Trophoblast cell (in vitro differentiated cells and primary cell): ENCODE measurements at regions not wholly inside any gene's neighbourhood (a gene's known extent, or its start where the extent isn't known, plus 50 kb on each side); places are given as distances from the start of the nearest gene placed in this dataset.

Source experiments
- DNase-seq, 2 donors: peaks; one replicate each; pipeline ENCODE4 v3.0.0-alpha.2; 2016
- H2AFZ ChIP-seq: 2 replicates; pipeline ENCODE4 v1.6.1; 2013; ENCODE audit warnings: low read length, moderate library complexity, mild to moderate bottlenecking; ENCODE audit not compliant: insufficient read depth, poor library complexity
- H2AK5ac ChIP-seq: 2 replicates; pipeline ENCODE4 v1.6.1; 2013; ENCODE audit warnings: mild to moderate bottlenecking, low read length
- H2BK120ac ChIP-seq: 2 replicates; pipeline ENCODE4 v1.6.1; 2013; ENCODE audit warnings: low read length, mild to moderate bottlenecking, moderate library complexity; ENCODE audit not compliant: insufficient read depth, poor library complexity
- H2BK12ac ChIP-seq: 2 replicates; pipeline ENCODE4 v1.6.1; 2013; ENCODE audit warnings: mild to moderate bottlenecking, low read length, moderate library complexity
- H2BK5ac ChIP-seq: 2 replicates; pipeline ENCODE4 v1.6.1; 2013; ENCODE audit warnings: low read length, low read depth, moderate library complexity, mild to moderate bottlenecking; ENCODE audit not compliant: poor library complexity
- H3K14ac ChIP-seq: 2 replicates; pipeline ENCODE4 v1.6.1; 2013; ENCODE audit warnings: mild to moderate bottlenecking, low read length
- H3K18ac ChIP-seq: 2 replicates; pipeline ENCODE4 v1.6.1; 2013; ENCODE audit warnings: mild to moderate bottlenecking, low read length
- H3K23ac ChIP-seq: 2 replicates; pipeline ENCODE4 v1.6.1; 2013; ENCODE audit warnings: low read length
- H3K27ac ChIP-seq: 2 replicates; pipeline ENCODE4 v1.5.1; 2013; ENCODE audit warnings: low read depth, mild to moderate bottlenecking, inconsistent platforms, low read length, moderate library complexity
- H3K27me3 ChIP-seq: 2 replicates; pipeline ENCODE4 v1.6.1; 2013; ENCODE audit warnings: inconsistent platforms, mild to moderate bottlenecking, low read length, moderate library complexity; ENCODE audit not compliant: insufficient read depth
- H3K36me3 ChIP-seq, 2 experiments: 1 replicate in 1 of 2; 2 replicates in 1 of 2; pipeline ENCODE4 v1.6.1; 2013; ENCODE audit warnings: low read length in 2 of 2, mild to moderate bottlenecking in 2 of 2, moderate library complexity in 1 of 2; ENCODE audit not compliant: insufficient read depth in 2 of 2, control insufficient read depth in 1 of 2
- H3K4ac ChIP-seq: 2 replicates; pipeline ENCODE4 v1.6.1; 2013; ENCODE audit warnings: low read depth, mild to moderate bottlenecking, low read length, moderate library complexity
- H3K4me1 ChIP-seq, 2 experiments: 1 replicate in 1 of 2; 2 replicates in 1 of 2; pipeline ENCODE4 v1.6.1; 2013; ENCODE audit warnings: low read length in 2 of 2, mild to moderate bottlenecking in 2 of 2, moderate library complexity in 1 of 2; ENCODE audit not compliant: insufficient read depth in 2 of 2, control insufficient read depth in 1 of 2
- H3K4me2 ChIP-seq: 2 replicates; pipeline ENCODE4 v1.6.1; 2013; ENCODE audit warnings: inconsistent platforms, mild to moderate bottlenecking, low read length, moderate library complexity
- H3K4me3 ChIP-seq: 2 replicates; pipeline ENCODE4 v1.5.1; 2013; ENCODE audit warnings: mild to moderate bottlenecking, low read depth, low read length, inconsistent platforms
- H3K79me1 ChIP-seq: one replicate; pipeline ENCODE4 v1.6.1; 2013; ENCODE audit warnings: low read length
- H3K79me2 ChIP-seq: 2 replicates; pipeline ENCODE4 v1.6.1; 2013; ENCODE audit warnings: low read length, mild to moderate bottlenecking; ENCODE audit not compliant: control insufficient read depth, insufficient read depth, poor library complexity
- H3K9ac ChIP-seq: 2 replicates; pipeline ENCODE4 v1.6.1; 2013; ENCODE audit warnings: mild to moderate bottlenecking, low read length
- H3K9me3 ChIP-seq: 2 replicates; pipeline ENCODE4 v1.6.1; 2013; ENCODE audit warnings: low read depth, mild to moderate bottlenecking, control low read depth, inconsistent platforms, low read length; ENCODE audit not compliant: insufficient read depth
- H4K12ac ChIP-seq: 2 replicates; pipeline ENCODE4 v1.6.1; 2013; ENCODE audit warnings: low read depth, mild to moderate bottlenecking, low read length, moderate library complexity
- H4K8ac ChIP-seq: 2 replicates; pipeline ENCODE4 v1.6.1; 2013; ENCODE audit warnings: low read depth, mild to moderate bottlenecking, low read length, moderate library complexity
- H4K91ac ChIP-seq: one replicate; pipeline ENCODE4 v1.6.1; 2013; ENCODE audit warnings: low read depth, mild to moderate bottlenecking, low read length, moderate library complexity
- WGBS: extraction: QIAGEN DNeasy Blood & Tissue Kit; methylation state at CpG from one replicate; pipeline ENCODE4 v1.1.7; 2013; ENCODE audit warnings: missing lambda C conversion rate; ENCODE audit not compliant: insufficient read length, insufficient coverage; ENCODE audit errors: extremely low coverage; 5-methylcytosine and 5-hydroxymethylcytosine counted together

DNA sequence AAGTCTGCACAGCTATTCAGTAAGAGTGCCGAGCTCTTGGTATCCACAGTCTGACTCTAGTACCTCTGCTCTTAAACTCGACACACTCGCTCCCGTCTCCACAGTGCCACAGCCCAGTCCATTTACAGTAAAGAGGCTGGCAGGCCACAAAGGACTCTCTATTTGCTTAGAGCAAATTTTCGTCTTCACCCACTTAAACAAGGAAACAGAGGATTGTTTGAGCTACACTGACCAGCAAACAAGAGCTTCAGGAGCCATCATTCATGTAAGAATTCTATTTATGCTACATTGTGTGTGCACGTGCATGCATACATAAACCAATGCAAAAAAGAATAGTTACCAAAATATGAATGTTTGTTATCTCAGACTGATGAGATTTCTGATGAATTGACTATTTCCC, 290.2 kb downstream of the USP46 start:
- no CpG with 5 or more reads among the region's 6 CpGs for WGBS
- H3K14ac ChIP-seq: no peak overlapping the region
- peaks cover 15% of the 10 kb centered on the region for H3K79me1 ChIP-seq
- H3K18ac ChIP-seq: no peak overlapping the region
- H3K4me3 ChIP-seq: no peak overlapping the region
- H3K27me3 ChIP-seq: no peaks in the 10 kb centered on the region
- H3K36me3 ChIP-seq: no peaks in the 10 kb centered on the region
- H3K4me2 ChIP-seq: no peak overlapping the region
- DNase-seq: no peak
- no peak overlapping the region for H2AFZ ChIP-seq
- H3K4me1 ChIP-seq: peaks cover 3 to 13% of the 10 kb centered on the region in 2 experiments
- H3K27ac ChIP-seq: no peak overlapping the region
- H3K4ac ChIP-seq: no peak overlapping the region
- H4K12ac ChIP-seq: no peak overlapping the region
- H2BK120ac ChIP-seq: peak overlapping the region; percentile 10
- peak overlapping the region; percentile 37 for H2BK12ac ChIP-seq
- H4K8ac ChIP-seq: no peak overlapping the region
- no peak overlapping the region for H3K9ac ChIP-seq
- H2BK5ac ChIP-seq: no peak overlapping the region
- peak overlapping the region; percentile 15 for H4K91ac ChIP-seq
- H2AK5ac ChIP-seq: no peak overlapping the region
- H3K23ac ChIP-seq: no peak overlapping the region
- H3K9me3 ChIP-seq: no peaks in the 10 kb centered on the region
- H3K79me2 ChIP-seq: no peaks in the 10 kb centered on the region

- H3K23ac ChIP-seq: no peak overlapping the region
- H2AFZ ChIP-seq: no peak overlapping the region
- no peak overlapping the region for H3K18ac ChIP-seq
- H4K91ac ChIP-seq: no peak overlapping the region
- WGBS: no CpG with 5 or more reads among the region's 1 CpG
- H3K27ac ChIP-seq: peak overlapping the region; percentile 89
- H2BK12ac ChIP-seq: no peak overlapping the region
- peaks cover 15% of the 10 kb centered on the region for H3K79me1 ChIP-seq
- no peak overlapping the region for H3K4ac ChIP-seq
- DNase-seq: peak; percentile 33 to 70
- no peak overlapping the region for H2BK120ac ChIP-seq
- no peak overlapping the region for H4K8ac ChIP-seq
- no peaks in the 10 kb centered on the region for H3K9me3 ChIP-seq
- no peak overlapping the region for H3K4me3 ChIP-seq
- H3K4me1 ChIP-seq: peaks cover 3 to 13% of the 10 kb centered on the region in 2 experiments
- H4K12ac ChIP-seq: no peak overlapping the region
- no peak overlapping the region for H2BK5ac ChIP-seq
- H3K14ac ChIP-seq: no peak overlapping the region
- no peak overlapping the region for H2AK5ac ChIP-seq
- H3K36me3 ChIP-seq: no peaks in the 10 kb centered on the region
- H3K4me2 ChIP-seq: no peak overlapping the region
- H3K9ac ChIP-seq: no peak overlapping the region
- no peaks in the 10 kb centered on the region for H3K79me2 ChIP-seq
- no peaks in the 10 kb centered on the region for H3K27me3 ChIP-seq
These were observed 289.5 kb downstream of the USP46 start for GRCh38 chr4:52369649-52370048.

GRCh38 chr4:52370576-52370975, 288.5 kb downstream of the USP46 start:
- no peak overlapping the region for H2AFZ ChIP-seq
- no CpG with 5 or more reads among the region's 5 CpGs for WGBS
- H4K91ac ChIP-seq: peak overlapping the region; percentile 23
- peak overlapping the region; percentile 2 for H2BK5ac ChIP-seq
- peak overlapping the region; percentile 89 for H3K27ac ChIP-seq
- H2BK12ac ChIP-seq: peak overlapping the region; percentile 72
- H3K4ac ChIP-seq: no peak overlapping the region
- no peak overlapping the region for H3K18ac ChIP-seq
- peaks cover 3 to 13% of the 10 kb centered on the region in 2 experiments for H3K4me1 ChIP-seq
- no peak overlapping the region for H4K12ac ChIP-seq
- no peak overlapping the region for H3K9ac ChIP-seq
- H3K23ac ChIP-seq: no peak overlapping the region
- no peaks in the 10 kb centered on the region for H3K9me3 ChIP-seq
- H3K14ac ChIP-seq: no peak overlapping the region
- no peak overlapping the region for H2AK5ac ChIP-seq
- H3K79me2 ChIP-seq: no peaks in the 10 kb centered on the region
- no peak overlapping the region for H3K4me3 ChIP-seq
- no peaks in the 10 kb centered on the region for H3K36me3 ChIP-seq
- H3K79me1 ChIP-seq: peaks cover 15% of the 10 kb centered on the region
- no peak for DNase-seq
- no peak overlapping the region for H3K4me2 ChIP-seq
- H4K8ac ChIP-seq: no peak overlapping the region
- H3K27me3 ChIP-seq: no peaks in the 10 kb centered on the region
- peak overlapping the region; percentile 79 for H2BK120ac ChIP-seq

DNA sequence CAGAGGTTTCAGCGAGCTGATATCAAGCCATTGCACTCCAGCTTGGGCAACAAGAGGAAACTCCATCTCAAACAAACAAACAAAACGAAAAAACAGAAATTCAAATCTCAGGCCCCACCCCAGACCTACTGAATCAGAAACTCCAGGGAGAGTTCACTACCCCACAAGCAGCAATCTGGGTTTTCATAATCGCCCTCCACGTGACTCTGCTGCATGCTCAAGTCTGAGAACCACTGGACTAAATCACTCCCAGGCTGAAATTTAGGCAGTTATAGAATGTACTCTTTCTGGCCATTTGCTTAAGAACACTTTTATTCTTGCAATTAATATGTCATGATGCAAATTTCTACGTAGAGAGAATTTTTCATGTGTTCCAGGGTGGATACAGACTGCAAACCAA, 287.3 kb downstream of the USP46 start:
- WGBS: no CpG with 5 or more reads among the region's 5 CpGs
- Histone ChIP-seq H3K18ac (no peak overlapping the region), H4K8ac (no peak overlapping the region), H3K9ac (no peak overlapping the region), H3K9me3 (no peaks in the 10 kb centered on the region), H4K91ac (no peak overlapping the region), H3K23ac (no peak overlapping the region), H2BK12ac (no peak overlapping the region), H3K14ac (no peak overlapping the region), H3K27ac (no peak overlapping the region), H2BK120ac (no peak overlapping the region), H3K4me3 (no peak overlapping the region), H4K12ac (no peak overlapping the region), H3K4me1 (peaks cover 3 to 13% of the 10 kb centered on the region in 2 experiments), H3K79me2 (no peaks in the 10 kb centered on the region), H2AK5ac (no peak overlapping the region), H3K79me1 (peaks cover 15% of the 10 kb centered on the region), H2AFZ (no peak overlapping the region), H2BK5ac (no peak overlapping the region), H3K36me3 (no peaks in the 10 kb centered on the region), H3K27me3 (no peaks in the 10 kb centered on the region), H3K4me2 (no peak overlapping the region), H3K4ac (no peak overlapping the region)
- DNase-seq: no peak
